ENCODE measurements at regions not wholly inside any gene's neighbourhood (a gene's known extent, or its start where the extent isn't known, plus 50 kb on each side); places are given as distances from the start of the nearest gene placed in this dataset.

GRCh38 chr2:40814616-40815015 is 362.7 kb upstream of the SLC8A1 start:
- TF ChIP-seq POLR2A (IDR thresholded peaks at IDR 0.05) (no peak), CTCF (IDR thresholded peaks at IDR 0.05) (no peak)
